ENCODE measurements at regions not wholly inside any gene's neighbourhood (a gene's known extent, or its start where the extent isn't known, plus 50 kb on each side); places are given as distances from the start of the nearest gene placed in this dataset.

DNA sequence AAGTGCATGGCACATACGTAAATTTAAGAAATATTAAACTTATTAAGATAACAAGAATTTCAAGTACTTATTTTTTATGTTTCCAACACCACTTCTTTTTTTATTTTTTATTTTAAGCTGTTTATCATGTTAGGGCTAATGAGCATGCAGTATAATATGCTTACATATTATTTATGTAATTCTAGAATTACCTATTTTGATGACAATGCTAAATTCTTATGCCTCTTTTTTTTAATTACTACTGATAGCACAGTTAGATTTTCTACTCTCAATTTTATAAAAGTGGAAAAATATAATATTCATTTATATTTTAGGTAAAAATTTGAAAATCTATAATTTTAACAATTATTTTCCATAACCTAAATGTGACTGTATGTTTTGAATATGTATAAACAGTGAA, 713.0 kb downstream of the MRPL39 start:
- TF ChIP-seq, protein P1, sequence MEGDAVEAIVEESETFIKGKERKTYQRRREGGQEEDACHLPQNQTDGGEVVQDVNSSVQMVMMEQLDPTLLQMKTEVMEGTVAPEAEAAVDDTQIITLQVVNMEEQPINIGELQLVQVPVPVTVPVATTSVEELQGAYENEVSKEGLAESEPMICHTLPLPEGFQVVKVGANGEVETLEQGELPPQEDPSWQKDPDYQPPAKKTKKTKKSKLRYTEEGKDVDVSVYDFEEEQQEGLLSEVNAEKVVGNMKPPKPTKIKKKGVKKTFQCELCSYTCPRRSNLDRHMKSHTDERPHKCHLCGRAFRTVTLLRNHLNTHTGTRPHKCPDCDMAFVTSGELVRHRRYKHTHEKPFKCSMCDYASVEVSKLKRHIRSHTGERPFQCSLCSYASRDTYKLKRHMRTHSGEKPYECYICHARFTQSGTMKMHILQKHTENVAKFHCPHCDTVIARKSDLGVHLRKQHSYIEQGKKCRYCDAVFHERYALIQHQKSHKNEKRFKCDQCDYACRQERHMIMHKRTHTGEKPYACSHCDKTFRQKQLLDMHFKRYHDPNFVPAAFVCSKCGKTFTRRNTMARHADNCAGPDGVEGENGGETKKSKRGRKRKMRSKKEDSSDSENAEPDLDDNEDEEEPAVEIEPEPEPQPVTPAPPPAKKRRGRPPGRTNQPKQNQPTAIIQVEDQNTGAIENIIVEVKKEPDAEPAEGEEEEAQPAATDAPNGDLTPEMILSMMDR (IDR thresholded peaks at IDR 0.05): no peak
- TF ChIP-seq RAD21 (conservative IDR thresholded peaks at IDR 0.05 in 1 of 2, IDR thresholded peaks at IDR 0.05 in 1 of 2): no peak
- no peak for TF ChIP-seq POLR2A (IDR thresholded peaks at IDR 0.05; ENCODE audit: low read length)
- TF ChIP-seq POLR2AphosphoS2 (conservative IDR thresholded peaks at IDR 0.05; ENCODE audit: low read length): no peak

Data from A549 (cell line).